ENCODE measurements at regions not wholly inside any gene's neighbourhood (a gene's known extent, or its start where the extent isn't known, plus 50 kb on each side); places are given as distances from the start of the nearest gene placed in this dataset.

- no peak for DNase-seq
These were observed 127.7 kb upstream of the LRFN2 start for GRCh38 chr6:40714576-40715564.

GRCh38 chr6:40714143-40714542 is 127.0 kb upstream of the LRFN2 start:
- no peak for DNase-seq

GRCh38 chr6:40713002-40713719 is 126.0 kb upstream of the LRFN2 start:
- DNase-seq, result no peak

DNA sequence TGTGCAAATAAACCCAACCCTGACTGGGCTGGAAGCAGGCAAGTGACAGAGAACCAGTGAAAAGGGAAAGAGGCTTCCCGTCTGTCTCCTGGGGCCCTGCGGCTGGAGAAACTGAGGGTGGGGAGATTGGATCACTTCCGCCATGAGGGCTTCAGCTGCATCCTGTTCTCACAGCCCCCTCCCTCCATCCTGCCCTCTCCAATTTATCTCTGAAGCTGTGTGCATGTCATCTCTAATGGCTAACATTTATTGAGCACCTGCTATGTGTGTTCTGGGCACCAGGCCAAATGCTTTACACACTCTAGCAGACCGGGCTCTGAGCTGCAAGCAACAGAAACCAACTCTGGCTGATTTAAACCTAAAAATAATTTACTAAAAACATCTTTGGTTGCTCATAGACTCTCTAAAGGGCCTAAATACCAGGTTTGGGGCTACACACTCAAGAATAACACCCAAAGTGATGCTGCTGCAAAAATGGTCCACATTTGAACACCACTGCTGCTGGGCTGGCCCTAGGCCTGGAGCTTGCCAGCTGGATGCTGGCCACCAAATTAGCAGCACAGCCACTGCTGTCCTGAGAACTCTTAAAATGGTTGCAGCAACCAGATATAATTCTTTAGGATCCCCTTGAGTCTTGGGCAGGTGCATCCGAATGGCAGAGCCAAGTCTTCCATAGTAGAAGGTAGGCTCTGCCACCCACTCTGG is 123.6 kb upstream of the LRFN2 start:
- DNase-seq, result no peak

GRCh38 chr6:40708049-40708448 is 120.9 kb upstream of the LRFN2 start:
- no peak for DNase-seq

DNA sequence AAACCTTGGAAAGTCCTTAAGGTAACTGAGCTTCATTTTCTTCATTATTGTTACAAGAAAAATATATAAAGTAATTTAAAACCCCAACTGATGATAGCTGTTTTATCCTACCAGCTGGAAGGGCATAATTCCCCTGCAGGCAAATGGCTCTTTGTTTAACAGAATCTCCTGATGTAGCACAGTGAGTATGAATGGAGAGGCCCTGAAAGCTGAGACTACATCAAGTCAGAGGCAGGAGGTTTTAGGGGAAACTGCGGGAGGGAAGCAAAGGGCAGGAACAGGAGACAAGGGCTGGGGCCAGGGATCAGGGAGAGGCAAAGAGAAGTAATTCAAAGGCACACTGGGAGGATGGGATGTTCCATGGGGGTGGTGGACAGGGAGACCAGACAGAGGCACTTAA is 119.0 kb upstream of the LRFN2 start:
- no peak for DNase-seq

DNA sequence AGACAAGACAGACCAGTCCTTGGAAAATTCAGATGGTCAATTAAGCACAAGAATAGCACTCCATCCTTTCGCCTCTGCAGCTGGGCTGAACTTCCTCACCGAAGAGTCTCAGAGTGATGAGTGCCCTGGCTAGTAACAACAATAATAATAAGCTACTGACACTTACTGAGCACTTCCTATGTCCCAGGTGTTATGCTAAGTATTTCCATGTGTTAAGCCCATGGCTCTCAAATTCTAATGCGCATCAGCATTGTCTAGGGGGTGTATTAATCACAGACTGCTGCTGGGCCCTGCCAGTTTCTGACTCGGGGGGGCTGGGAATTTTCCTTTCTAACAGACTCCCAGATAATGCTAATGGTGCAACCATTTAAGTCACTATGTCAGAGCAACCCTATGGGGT is 118.2 kb upstream of the LRFN2 start:
- DNase-seq, result no peak

DNA sequence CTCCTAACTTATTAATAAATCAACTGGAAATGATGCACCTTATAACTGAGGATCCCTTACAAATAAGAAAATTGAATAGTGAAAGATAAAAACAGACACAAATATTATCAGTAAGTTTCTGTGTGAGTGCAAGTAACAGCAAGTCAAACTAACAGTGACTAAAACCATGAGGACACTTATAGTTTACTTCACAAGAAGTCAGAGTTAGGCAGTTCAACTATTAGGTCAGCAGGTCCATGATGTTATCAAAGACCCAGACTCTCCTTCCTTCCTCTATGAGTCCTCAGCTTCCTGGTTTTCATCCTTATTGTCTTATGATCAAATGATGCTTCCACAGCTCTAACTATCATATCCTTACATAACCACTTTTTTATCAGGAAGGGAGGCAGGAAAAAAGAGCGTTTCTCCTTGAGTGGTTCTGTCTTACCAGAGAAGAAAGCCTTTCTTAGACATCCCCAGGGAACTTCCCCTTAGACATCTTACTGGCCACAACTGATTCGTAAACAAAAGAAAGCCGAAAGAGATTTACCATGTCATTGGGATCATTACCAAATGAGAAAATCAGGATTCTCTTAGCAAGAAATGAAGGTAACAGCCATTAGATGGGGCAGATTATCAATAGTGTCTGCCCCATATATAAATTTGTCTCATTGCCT is 114.3 kb upstream of the LRFN2 start:
- no peak for DNase-seq

DNA sequence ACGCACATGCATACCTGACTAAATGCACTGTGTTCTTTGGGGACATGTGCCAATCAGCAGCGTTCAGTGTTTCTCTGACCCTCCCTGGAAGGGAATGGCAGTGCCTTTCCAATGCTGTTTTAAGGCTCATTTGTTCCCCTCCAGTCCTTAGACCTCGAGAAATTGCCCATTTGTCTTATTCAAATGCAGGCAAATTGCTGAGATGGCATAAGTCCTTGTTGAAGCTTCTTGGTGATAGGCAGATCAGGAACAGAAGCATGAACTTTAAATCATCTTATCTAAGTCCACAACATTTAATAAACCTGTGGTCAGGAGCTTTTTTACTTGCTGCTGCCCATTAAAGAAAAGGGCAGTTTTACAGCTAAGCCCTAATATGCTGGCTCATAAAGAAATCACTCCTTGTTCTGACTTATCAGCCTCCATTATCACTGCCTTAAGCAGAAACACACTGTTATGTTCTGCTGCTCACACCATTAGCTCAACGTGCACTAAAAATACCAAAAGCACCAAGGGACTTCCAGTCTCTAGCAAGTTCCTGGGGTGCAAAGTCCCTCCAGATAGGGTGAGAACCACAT is 112.9 kb upstream of the LRFN2 start:
- DNase-seq, result no peak

DNA sequence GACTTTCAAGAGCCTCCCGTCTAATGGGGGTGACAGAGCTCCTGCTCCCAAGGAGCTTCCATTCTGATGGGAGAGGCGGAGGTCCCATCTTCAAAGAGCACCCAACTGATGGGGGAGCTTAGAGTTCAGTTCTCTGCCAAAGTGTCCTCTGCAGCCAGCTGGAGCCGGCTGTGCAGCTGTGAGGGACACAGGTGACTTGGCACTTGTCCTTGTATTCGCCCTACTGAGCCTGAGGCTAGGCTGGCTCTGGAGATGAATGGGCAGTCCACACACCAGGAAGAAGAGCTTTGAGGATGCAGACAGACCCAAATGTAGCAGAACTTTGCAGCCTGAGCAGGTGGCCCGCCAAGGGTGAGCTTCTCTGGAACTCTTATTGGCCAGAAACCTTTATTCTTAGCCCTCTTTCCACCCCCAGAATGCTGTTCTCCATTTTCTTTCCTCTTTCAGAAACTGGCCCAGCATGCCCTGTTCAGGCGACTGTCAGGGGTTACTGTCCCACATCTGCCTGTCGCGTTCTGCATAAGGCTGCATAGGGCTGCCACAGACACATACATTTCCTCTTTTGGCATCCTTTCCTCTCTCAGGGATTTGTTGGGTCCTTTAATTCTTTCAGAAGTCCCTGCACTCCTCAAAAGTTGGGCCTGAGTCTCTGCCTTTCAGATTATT is 108.7 kb upstream of the LRFN2 start:
- DNase-seq, result no peak

DNA sequence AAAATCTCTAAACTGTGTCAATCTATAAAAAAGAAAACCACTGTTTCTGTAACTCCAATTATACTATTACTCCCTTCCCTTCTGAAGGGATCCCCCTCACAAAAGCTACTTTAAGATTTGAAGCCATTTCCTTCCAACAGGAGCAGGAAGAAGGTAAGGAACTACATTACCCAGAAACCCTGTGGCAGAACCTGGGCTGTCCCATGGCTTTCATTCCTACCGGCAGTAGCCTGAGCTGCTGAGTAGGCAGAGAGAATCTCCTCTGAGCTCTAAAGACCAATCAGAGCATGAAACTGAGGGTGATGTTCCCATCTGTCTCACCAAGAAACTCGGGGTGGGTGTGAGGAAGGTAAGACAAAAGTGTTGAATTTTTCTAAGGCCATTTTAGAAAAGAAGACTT is 108.0 kb upstream of the LRFN2 start:
- no peak for DNase-seq

DNA sequence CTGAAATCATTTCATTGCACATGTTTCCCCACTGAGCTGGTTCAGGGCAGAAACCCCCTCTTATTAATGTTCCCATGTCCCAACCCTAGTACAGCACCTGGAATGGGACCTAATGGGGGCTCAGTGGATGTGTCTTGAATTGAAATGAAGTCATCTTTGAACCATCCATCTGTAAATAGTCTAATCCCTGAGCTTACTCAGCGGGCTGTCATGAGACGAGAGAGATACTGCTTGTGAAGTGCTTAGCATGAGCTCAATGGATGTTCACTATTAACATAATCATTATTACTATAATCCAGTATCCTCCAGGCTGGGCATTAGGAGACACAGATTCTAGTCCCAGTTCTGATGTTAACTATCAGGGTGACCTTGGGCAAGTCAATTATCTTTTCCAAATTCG is 106.6 kb upstream of the LRFN2 start:
- DNase-seq, result no peak

- no peak for DNase-seq
These were observed 105.2 kb upstream of the LRFN2 start for GRCh38 chr6:40692337-40692736.

DNA sequence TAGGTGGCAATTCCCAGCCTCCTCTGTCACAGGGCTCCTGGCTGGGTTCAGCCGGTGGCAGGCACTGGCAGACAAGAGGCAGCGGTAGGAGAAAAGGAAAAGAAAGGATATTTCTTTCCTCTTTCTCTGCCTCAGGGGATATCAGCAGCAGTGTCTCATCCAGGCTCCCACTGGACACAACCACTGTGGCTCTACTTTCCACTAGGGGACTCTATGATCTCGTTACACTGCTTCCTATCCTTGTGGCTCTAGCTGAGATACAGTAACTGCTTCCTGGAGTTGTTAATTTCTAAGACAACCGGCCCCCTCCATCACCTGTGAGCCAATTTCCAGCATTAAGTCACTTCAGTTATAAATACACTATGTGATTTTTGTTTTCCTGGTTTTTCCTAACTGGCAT is 102.0 kb upstream of the LRFN2 start:
- no peak for DNase-seq

- no peak for DNase-seq
These were observed 101.1 kb upstream of the LRFN2 start for GRCh38 chr6:40688214-40688761.

DNA sequence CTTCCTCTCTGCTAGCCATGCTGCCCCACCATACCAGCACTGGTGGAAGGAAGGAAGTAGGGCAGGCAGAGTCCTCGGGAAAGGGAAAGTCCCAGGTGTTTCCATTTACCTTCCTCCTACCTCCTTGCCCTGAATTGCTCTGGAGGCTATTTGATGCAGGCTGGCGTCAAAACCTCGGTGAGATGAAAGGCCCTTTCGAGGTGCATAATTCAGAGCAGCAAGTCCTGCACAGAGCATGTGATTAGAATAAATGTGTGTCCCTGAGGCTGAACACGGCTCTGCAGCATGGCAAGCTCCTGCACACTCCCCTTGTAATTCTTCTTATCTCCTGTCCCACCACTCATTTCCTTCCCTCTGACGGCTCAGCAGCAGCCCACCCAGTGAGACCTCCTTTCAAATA is 98.7 kb upstream of the LRFN2 start:
- no peak for DNase-seq

- no peak for DNase-seq
These were observed 94.5 kb upstream of the LRFN2 start for GRCh38 chr6:40681622-40682021.

- DNase-seq, result no peak
These were observed 91.8 kb upstream of the LRFN2 start for GRCh38 chr6:40678941-40679340.

GRCh38 chr6:40674170-40674569 is 87.0 kb upstream of the LRFN2 start:
- DNase-seq, result no peak

DNA sequence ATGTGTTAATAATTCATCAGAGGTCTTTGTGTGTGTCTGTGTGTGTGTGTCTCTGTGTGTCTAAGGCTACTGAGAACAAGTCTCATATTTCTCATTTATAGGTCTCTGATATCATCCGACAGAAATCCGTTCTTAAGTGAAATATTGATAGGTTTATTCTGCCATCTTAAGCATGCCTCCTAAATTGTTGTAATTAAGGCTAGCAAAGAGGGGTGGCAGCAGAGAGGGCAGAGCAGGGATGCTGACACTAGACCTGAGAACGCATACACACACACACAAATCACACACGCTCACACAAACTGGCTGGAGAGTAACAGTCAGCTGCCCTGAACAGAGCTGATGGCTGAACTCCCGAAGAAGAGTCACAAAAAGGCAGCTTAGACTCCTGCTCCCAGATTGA is 84.9 kb upstream of the LRFN2 start:
- DNase-seq, result no peak

DNA sequence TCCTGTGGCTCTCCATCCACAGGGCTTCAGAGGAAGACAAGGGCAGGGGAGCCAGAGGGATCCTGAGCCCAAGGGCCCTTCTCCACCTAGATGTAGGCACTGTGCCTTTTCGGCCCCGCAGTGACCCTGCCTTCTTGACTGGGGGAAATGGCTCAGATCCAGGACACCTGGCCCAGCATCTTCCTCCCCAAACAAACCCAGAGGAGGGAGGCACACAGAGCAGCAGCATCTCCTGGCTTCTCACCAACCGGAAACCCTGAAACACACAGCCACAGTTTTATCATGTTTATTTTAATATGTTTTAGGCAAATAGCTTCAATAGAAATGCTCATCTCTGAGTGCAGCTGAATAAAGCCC is 84.5 kb upstream of the LRFN2 start:
- DNase-seq, result no peak
